B cell (primary cell): ENCODE measurements at regions not wholly inside any gene's neighbourhood (a gene's known extent, or its start where the extent isn't known, plus 50 kb on each side); places are given as distances from the start of the nearest gene placed in this dataset.

Experiments used
- ATAC-seq: fragments of 200-7000 bp; cut with Tn5 transposase; one replicate; pipeline ENCODE4 v1.10.0; 2021; ENCODE audit warnings: low read depth, mild to moderate bottlenecking, moderate number of reproducible peaks, moderate library complexity
- CTCF ChIA-PET: fragments of 350-600 bp; sonication (Branson Sonifier 250); formaldehyde crosslinking; loops from one replicate; lab custom pipeline; 2021; ENCODE audit warnings: antibody characterized with exemption, inconsistent platforms; lab: Charles Lee
- POLR2A ChIA-PET: fragments of 350-600 bp; sonication (Branson Sonifier 250); formaldehyde crosslinking; loops from one replicate; lab custom pipeline; 2021; ENCODE audit warnings: antibody characterized with exemption; lab: Charles Lee
- DNase-seq: peaks from one replicate; pipeline ENCODE4 v3.0.0; 2013
- H2AFZ ChIP-seq: 2 replicates; pipeline ENCODE4 v1.6.1; 2012; ENCODE audit warnings: mild to moderate bottlenecking, low read depth, low read length; ENCODE audit not compliant: insufficient read depth, poor library complexity, severe bottlenecking
- H3K27ac ChIP-seq, 2 donors: 1 replicate in 1 of 2; 2 replicates in 1 of 2; pipeline ENCODE4 v1.5.1; 2012 to 2013; ENCODE audit warnings: low read length in 2 of 2, mild to moderate bottlenecking in 2 of 2, moderate library complexity in 1 of 2
- H3K27me3 ChIP-seq, 4 experiments: fragments of 200-600 bp in 1 of 4; sonication (generic) in 1 of 4; replicated peaks in 1 of 4; 1 replicate in 2 of 4; 2 replicates in 2 of 4; pipeline versions ENCODE4 v1.6.1 to v1.7.0; 2013 to 2016; ENCODE audit warnings: low read length in 3 of 4, mild to moderate bottlenecking in 2 of 4, mixed read lengths in 1 of 4, moderate library complexity in 1 of 4; ENCODE audit not compliant: insufficient read depth in 4 of 4, control insufficient read depth in 3 of 4; ENCODE audit errors: control extremely low read depth in 1 of 4
- H3K36me3 ChIP-seq, 2 experiments: replicated peaks in 1 of 2; 1 replicate in 1 of 2; 2 replicates in 1 of 2; pipeline versions ENCODE4 v1.6.1 to v1.7.1; 2013; ENCODE audit warnings: low read length in 1 of 2; ENCODE audit not compliant: insufficient read depth in 2 of 2, control insufficient read depth in 1 of 2; ENCODE audit errors: control extremely low read depth in 1 of 2, extremely low read depth in 1 of 2
- H3K4me1 ChIP-seq, 2 donors: fragments of 200-600 bp in 1 of 2; sonication (generic) in 1 of 2; 1 replicate in 1 of 2; 2 replicates in 1 of 2; pipeline versions ENCODE4 v1.5.1 to v1.6.1; 2013 to 2017; ENCODE audit warnings: low read length in 2 of 2; ENCODE audit not compliant: control insufficient read depth in 2 of 2, insufficient read depth in 2 of 2
- H3K4me2 ChIP-seq: replicated peaks from 2 replicates; pipeline ENCODE3; 2012; ENCODE audit warnings: mild to moderate bottlenecking, low read depth, low read length; ENCODE audit not compliant: poor library complexity, severe bottlenecking
- H3K4me3 ChIP-seq, 5 experiments: fragments of 200-600 bp in 1 of 5; sonication (generic) in 1 of 5; 1 replicate in 3 of 5; 2 replicates in 2 of 5; pipeline versions ENCODE4 v1.5.1 to v1.7.0; 2011 to 2016; ENCODE audit warnings: low read length in 4 of 5, mild to moderate bottlenecking in 4 of 5, low read depth in 2 of 5, control low read depth in 1 of 5, moderate library complexity in 1 of 5; ENCODE audit not compliant: insufficient read depth in 1 of 5; ENCODE audit errors: control extremely low read depth in 1 of 5, extremely low read depth in 1 of 5
- H3K79me2 ChIP-seq: fragments of 200-600 bp; sonication (generic); one replicate; pipeline ENCODE4 v1.6.0; 2016; ENCODE audit warnings: low read length; ENCODE audit not compliant: control insufficient read depth, insufficient read depth
- H3K9ac ChIP-seq: fragments of 200-600 bp; sonication (generic); 2 replicates; pipeline ENCODE4 v1.6.1; 2017; ENCODE audit warnings: mild to moderate bottlenecking, low read length, moderate library complexity
- H3K9me3 ChIP-seq, 3 donors: one replicate each; pipeline versions ENCODE4 v1.6.1 to v1.7.1; 2013; ENCODE audit warnings: low read length in 2 of 3; ENCODE audit not compliant: control insufficient read depth in 2 of 3, insufficient read depth in 1 of 3; ENCODE audit errors: control extremely low read depth in 1 of 3
- H4K20me1 ChIP-seq: 2 replicates; pipeline ENCODE4 v1.6.0; 2012; ENCODE audit warnings: mild to moderate bottlenecking, low read length; ENCODE audit not compliant: insufficient read depth, control insufficient read depth, poor library complexity, severe bottlenecking
- H3K27ac Mint-ChIP-seq: one replicate; pipeline ENCODE4 v1.8.0; 2021; ENCODE audit warnings: mixed read lengths
- H3K27me3 Mint-ChIP-seq: one replicate; pipeline ENCODE4 v1.8.0; 2021; ENCODE audit warnings: mixed read lengths
- H3K4me1 Mint-ChIP-seq: one replicate; pipeline ENCODE4 v1.8.0; 2021; ENCODE audit warnings: mixed read lengths
- H3K4me3 Mint-ChIP-seq: one replicate; pipeline ENCODE4 v1.8.0; 2021; ENCODE audit warnings: mixed read lengths
- H3K9me3 Mint-ChIP-seq: one replicate; pipeline ENCODE4 v1.8.0; 2022; ENCODE audit warnings: mixed read lengths; ENCODE audit not compliant: insufficient read depth
- CTCF ChIP-seq: fragments of 200-600 bp; IDR thresholded peaks from one replicate; pipeline ENCODE4 v1.8.0; 2022; ENCODE audit warnings: antibody characterized with exemption, mild to moderate bottlenecking
- EZH2 ChIP-seq: IDR thresholded peaks from 2 replicates; pipeline ENCODE4 v1.6.1; 2012; ENCODE audit warnings: borderline replicate concordance, low read depth, mild to moderate bottlenecking, moderate library complexity, low read length; ENCODE audit not compliant: insufficient read depth, poor library complexity, severe bottlenecking
- WGBS: methylation state at CpG from one replicate; pipeline ENCODE4 v1.1.5; 2013; ENCODE audit warnings: missing lambda C conversion rate; ENCODE audit not compliant: insufficient coverage; 5-methylcytosine and 5-hydroxymethylcytosine counted together
- intact Hi-C: fragments of 100-400 bp; cut with micrococcal nuclease; formaldehyde crosslinking; loops from one replicate; pipeline ENCODE4 v1.10.0; 2022

- peaks cover 52% of the 10 kb centered on the region for H3K4me1 Mint-ChIP-seq
- Histone ChIP-seq H3K27ac (peak overlapping the region; percentile 54 to 78), H3K4me3 (peak overlapping the region in 1 of 5 experiments; percentile 17), H3K79me2 (peaks cover 4% of the 10 kb centered on the region), H3K27me3 (no peaks in the 10 kb centered on the region), H3K4me1 (peaks cover 33 to 43% of the 10 kb centered on the region in 2 donors), H3K4me2 (peak overlapping the region; percentile 67), H3K9ac (peak overlapping the region; percentile 20), H4K20me1 (no peaks in the 10 kb centered on the region), H2AFZ (peak overlapping the region; percentile 2), H3K9me3 (peaks cover 0 to 9% (median 0%) of the 10 kb centered on the region in 3 donors), H3K36me3 (no peaks in the 10 kb centered on the region)
- TF ChIP-seq EZH2, result no peak
- TF ChIP-seq CTCF, result no peak
- ChIA-PET CTCF (interaction anchor here (0.8 kb wide), 1 partner anchor 144 kb away, joined by 3 read pairs; no protein-coding TSS in a partner anchor), POLR2A (no interaction called here)
- peak overlapping the region; percentile 9 for H3K4me3 Mint-ChIP-seq
- no peaks in the 10 kb centered on the region for H3K27me3 Mint-ChIP-seq
- H3K27ac Mint-ChIP-seq, result peak overlapping the region; percentile 33
- DNase-seq (peak; percentile 33), ATAC-seq (no peak)
- intact Hi-C loops, result loop anchor here (10.0 kb wide), 1 partner anchor 933 kb away; no protein-coding TSS in a partner anchor
- no peaks in the 10 kb centered on the region for H3K9me3 Mint-ChIP-seq
Measured at GRCh38 chr6:11467364-11467763, 70.2 kb upstream of the TMEM170B start.

- ATAC-seq (no peak), DNase-seq (no peak)
- Histone ChIP-seq H3K36me3 (no peaks in the 10 kb centered on the region), H3K4me2 (no peak overlapping the region), H3K79me2 (no peaks in the 10 kb centered on the region), H3K4me3 (no peak overlapping the region), H3K27me3 (no peaks in the 10 kb centered on the region), H3K9ac (no peak overlapping the region), H3K4me1 (peaks cover 60 to 71% of the 10 kb centered on the region in 2 donors), H4K20me1 (no peaks in the 10 kb centered on the region), H2AFZ (no peak overlapping the region), H3K27ac (no peak overlapping the region), H3K9me3 (peaks cover 0 to 4% (median 0%) of the 10 kb centered on the region in 3 donors)
- ChIA-PET POLR2A (no interaction called here), CTCF (interaction anchor here (1.7 kb wide), 1 partner anchor 32 kb away, joined by 5 read pairs; no protein-coding TSS in a partner anchor)
- Mint-ChIP-seq H3K4me3 (no peak overlapping the region), H3K9me3 (no peaks in the 10 kb centered on the region), H3K27ac (no peak overlapping the region), H3K4me1 (peaks cover 75% of the 10 kb centered on the region), H3K27me3 (no peaks in the 10 kb centered on the region)
- no peak for TF ChIP-seq CTCF
- intact Hi-C loops, result loop anchor here (10.0 kb wide), 1 partner anchor 929 kb away; no protein-coding TSS in a partner anchor
- WGBS, result no CpG with 5 or more reads among the region's 4 CpGs
Measured at GRCh38 chr6:11463398-11463780, 74.2 kb upstream of the TMEM170B start.
